CD14-positive monocyte (primary cell): ENCODE measurements at regions not wholly inside any gene's neighbourhood (a gene's known extent, or its start where the extent isn't known, plus 50 kb on each side); places are given as distances from the start of the nearest gene placed in this dataset.

Experiments
- DNase-seq, 3 donors: peaks; one replicate each; pipeline ENCODE4 v3.0.0-alpha.2; 2011 to 2022
- H2AFZ ChIP-seq: 2 replicates; pipeline ENCODE4 v1.6.0; 2012; ENCODE audit warnings: mild to moderate bottlenecking, low read depth, low read length, inconsistent platforms; ENCODE audit not compliant: insufficient read depth, poor library complexity, severe bottlenecking
- H3K27ac ChIP-seq, 2 donors: 1 replicate in 1 of 2; 2 replicates in 1 of 2; pipeline ENCODE4 v1.5.1; 2012 to 2013; ENCODE audit warnings: low read length in 2 of 2, control low read depth in 1 of 2, inconsistent platforms in 1 of 2, low read depth in 1 of 2, mild to moderate bottlenecking in 1 of 2
- H3K27me3 ChIP-seq, 2 donors: one replicate each; pipeline versions ENCODE4 v1.6.0 to v1.6.1; 2011 to 2013; ENCODE audit warnings: low read length in 2 of 2; ENCODE audit not compliant: control insufficient read depth in 2 of 2, insufficient read depth in 2 of 2
- H3K36me3 ChIP-seq, 2 donors: replicated peaks in 1 of 2; 1 replicate in 1 of 2; 2 replicates in 1 of 2; pipeline versions ENCODE4 v1.5.1 to v1.6.1; 2012 to 2013; ENCODE audit warnings: low read length in 2 of 2, control low read depth in 1 of 2, inconsistent platforms in 1 of 2, mild to moderate bottlenecking in 1 of 2; ENCODE audit not compliant: insufficient read depth in 2 of 2, control insufficient read depth in 1 of 2
- H3K4me1 ChIP-seq, 2 donors: 1 replicate in 1 of 2; 2 replicates in 1 of 2; pipeline versions ENCODE4 v1.5.1 to v1.6.1; 2012 to 2013; ENCODE audit warnings: low read length in 2 of 2, control low read depth in 1 of 2, inconsistent platforms in 1 of 2, mild to moderate bottlenecking in 1 of 2, moderate library complexity in 1 of 2; ENCODE audit not compliant: insufficient read depth in 2 of 2, control insufficient read depth in 1 of 2
- H3K4me2 ChIP-seq: replicated peaks from 2 replicates; pipeline ENCODE3; 2012; ENCODE audit warnings: low read length, moderate library complexity, mild to moderate bottlenecking; ENCODE audit not compliant: poor library complexity, severe bottlenecking; ENCODE audit errors: extremely low read depth
- H3K4me3 ChIP-seq, 3 experiments: fragments of 200-600 bp in 1 of 3; sonication (generic) in 1 of 3; replicated peaks in 1 of 3; 1 replicate in 2 of 3; 2 replicates in 1 of 3; pipeline ENCODE4 v1.5.1; 2011 to 2013; ENCODE audit warnings: low read length in 3 of 3, mild to moderate bottlenecking in 3 of 3, control low read depth in 2 of 3, low read depth in 2 of 3, inconsistent platforms in 1 of 3, moderate library complexity in 1 of 3
- H3K79me2 ChIP-seq: 2 replicates; pipeline ENCODE4 v1.6.0; 2012; ENCODE audit warnings: mild to moderate bottlenecking, control low read depth, inconsistent platforms, low read length, moderate library complexity; ENCODE audit not compliant: insufficient read depth
- H3K9ac ChIP-seq: 2 replicates; pipeline ENCODE4 v1.6.0; 2017; ENCODE audit warnings: low read length, mild to moderate bottlenecking; ENCODE audit not compliant: insufficient read depth, poor library complexity, severe bottlenecking
- H3K9me3 ChIP-seq, 2 donors: replicated peaks in 1 of 2; 1 replicate in 1 of 2; 2 replicates in 1 of 2; pipeline versions ENCODE4 v1.5.1 to v1.6.1; 2012 to 2013; ENCODE audit warnings: low read length in 2 of 2, control low read depth in 1 of 2; ENCODE audit not compliant: control insufficient read depth in 1 of 2, insufficient read depth in 1 of 2
- H4K20me1 ChIP-seq: 2 replicates; pipeline ENCODE4 v1.6.0; 2012; ENCODE audit warnings: mild to moderate bottlenecking, low read length, control low read depth, moderate library complexity; ENCODE audit not compliant: insufficient read depth
- H3K27ac Mint-ChIP-seq, 7 donors: one replicate each; pipeline ENCODE4 v1.8.0; 2020; ENCODE audit warnings: mild to moderate bottlenecking in 7 of 7, mixed read lengths in 7 of 7, moderate library complexity in 6 of 7, inconsistent platforms in 2 of 7
- H3K27me3 Mint-ChIP-seq, 3 donors: one replicate each; pipeline ENCODE4 v1.8.0; 2021 to 2022; ENCODE audit warnings: low read depth in 3 of 3, mild to moderate bottlenecking in 3 of 3, mixed read lengths in 3 of 3, moderate library complexity in 3 of 3, inconsistent platforms in 1 of 3
- H3K36me3 Mint-ChIP-seq, 2 donors: one replicate each; pipeline ENCODE4 v1.8.0; 2020; ENCODE audit warnings: mixed read lengths in 2 of 2, inconsistent platforms in 1 of 2, mild to moderate bottlenecking in 1 of 2
- H3K4me1 Mint-ChIP-seq: one replicate; pipeline ENCODE4 v1.8.0; 2020; ENCODE audit warnings: mild to moderate bottlenecking, mixed read lengths
- H3K4me3 Mint-ChIP-seq, 2 donors: one replicate each; pipeline ENCODE4 v1.8.0; 2020; ENCODE audit warnings: mild to moderate bottlenecking in 2 of 2, mixed read lengths in 2 of 2, moderate library complexity in 1 of 2
- H3K9me3 Mint-ChIP-seq, 7 donors: one replicate each; pipeline ENCODE4 v1.8.0; 2020 to 2022; ENCODE audit warnings: mixed read lengths in 7 of 7, mild to moderate bottlenecking in 6 of 7, moderate library complexity in 6 of 7, inconsistent platforms in 2 of 7
- CTCF ChIP-seq: fragments of 200-600 bp; IDR thresholded peaks from one replicate; pipeline ENCODE4 v1.8.0; 2022; ENCODE audit warnings: antibody characterized with exemption, mild to moderate bottlenecking
- WGBS: methylation state at CpG from one replicate; pipeline ENCODE4 v1.1.5; 2013; ENCODE audit warnings: missing lambda C conversion rate; ENCODE audit not compliant: insufficient coverage; 5-methylcytosine and 5-hydroxymethylcytosine counted together
- intact Hi-C, 2 donors: fragments of 100-400 bp; cut with micrococcal nuclease; formaldehyde crosslinking; loops; one replicate each; pipeline versions ENCODE4 v1.15.0 to v1.15.1; 2023

DNA sequence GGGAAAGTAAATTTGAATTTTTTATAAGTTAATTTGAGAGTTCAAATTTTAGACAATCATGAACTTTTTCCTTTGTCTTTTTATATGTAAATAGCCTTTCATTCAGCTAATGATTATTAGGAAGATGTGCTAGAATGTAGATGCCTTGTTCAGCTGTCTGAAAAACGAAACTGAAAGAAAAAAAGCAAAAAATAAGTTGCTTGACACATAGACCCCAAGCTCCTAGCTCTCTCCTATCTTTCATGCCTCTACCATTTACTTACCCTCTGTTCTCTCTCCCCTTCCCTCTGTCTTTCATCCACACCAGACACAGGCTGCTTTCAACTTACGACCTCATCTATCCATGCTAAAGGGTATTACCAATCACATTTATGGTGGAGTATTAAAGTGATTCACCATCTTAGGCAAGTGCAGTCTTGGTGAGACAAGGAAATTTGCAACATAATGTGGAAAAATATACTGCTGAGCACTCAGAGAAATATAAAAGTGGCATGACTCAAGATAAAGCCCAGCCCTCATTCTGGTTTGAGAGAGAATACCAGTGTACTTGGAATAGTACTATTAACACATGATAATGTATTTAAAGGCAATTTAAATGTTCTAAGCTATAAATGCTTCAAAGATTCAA is 425.6 kb downstream of the SUCLG1 start:
- no peaks in the 10 kb centered on the region for H3K79me2 ChIP-seq
- no peak overlapping the region for H3K27ac ChIP-seq
- Mint-ChIP-seq H3K9me3 (peaks cover 0 to 3% (median 0%) of the 10 kb centered on the region in 7 donors), H3K36me3 (no peaks in the 10 kb centered on the region), H3K4me3 (no peak overlapping the region), H3K4me1 (peaks cover 4% of the 10 kb centered on the region), H3K27me3 (peaks cover 0 to 2% (median 1%) of the 10 kb centered on the region in 3 donors), H3K27ac (no peak overlapping the region)
- H3K4me3 ChIP-seq: no peak overlapping the region
- no peaks in the 10 kb centered on the region for H3K36me3 ChIP-seq
- H3K4me2 ChIP-seq: no peak overlapping the region
- H3K27me3 ChIP-seq: no peaks in the 10 kb centered on the region
- WGBS: no CpG with 5 or more reads among the region's 2 CpGs
- H2AFZ ChIP-seq: no peak overlapping the region
- DNase-seq: no peak
- TF ChIP-seq CTCF: no peak
- no peaks in the 10 kb centered on the region for H3K9me3 ChIP-seq
- intact Hi-C loops: no loop called here
- H4K20me1 ChIP-seq: no peaks in the 10 kb centered on the region
- no peaks in the 10 kb centered on the region for H3K4me1 ChIP-seq
- no peak overlapping the region for H3K9ac ChIP-seq

GRCh38 chr2:84031312-84032050 is 427.6 kb downstream of the SUCLG1 start:
- H3K4me1 Mint-ChIP-seq: peaks cover 4% of the 10 kb centered on the region
- H4K20me1 ChIP-seq: no peaks in the 10 kb centered on the region
- DNase-seq: no peak
- H3K4me3 Mint-ChIP-seq: no peak overlapping the region
- no peaks in the 10 kb centered on the region for H3K79me2 ChIP-seq
- H2AFZ ChIP-seq: no peak overlapping the region
- H3K27ac ChIP-seq: no peak overlapping the region
- no peaks in the 10 kb centered on the region for H3K9me3 ChIP-seq
- no peak overlapping the region for H3K27ac Mint-ChIP-seq
- H3K27me3 Mint-ChIP-seq: peaks cover 0 to 2% (median 1%) of the 10 kb centered on the region in 3 donors
- no peak overlapping the region for H3K9ac ChIP-seq
- peaks cover 0 to 3% (median 0%) of the 10 kb centered on the region in 7 donors for H3K9me3 Mint-ChIP-seq
- no peak for TF ChIP-seq CTCF
- H3K4me1 ChIP-seq: no peaks in the 10 kb centered on the region
- H3K36me3 Mint-ChIP-seq: no peaks in the 10 kb centered on the region
- H3K36me3 ChIP-seq: no peaks in the 10 kb centered on the region
- H3K4me2 ChIP-seq: no peak overlapping the region
- 100% methylated on average over 3 of the region's 5 CpGs for WGBS
- intact Hi-C loops: no loop called here
- H3K4me3 ChIP-seq: no peak overlapping the region
- H3K27me3 ChIP-seq: no peaks in the 10 kb centered on the region
